ENCODE measurements at regions not wholly inside any gene's neighbourhood (a gene's known extent, or its start where the extent isn't known, plus 50 kb on each side); places are given as distances from the start of the nearest gene placed in this dataset.
"Not testable (repeated sequence)": the region's sequence is repeated elsewhere in the genome, so short reads cannot be mapped to it uniquely, and the experiment has no call there.

DNA sequence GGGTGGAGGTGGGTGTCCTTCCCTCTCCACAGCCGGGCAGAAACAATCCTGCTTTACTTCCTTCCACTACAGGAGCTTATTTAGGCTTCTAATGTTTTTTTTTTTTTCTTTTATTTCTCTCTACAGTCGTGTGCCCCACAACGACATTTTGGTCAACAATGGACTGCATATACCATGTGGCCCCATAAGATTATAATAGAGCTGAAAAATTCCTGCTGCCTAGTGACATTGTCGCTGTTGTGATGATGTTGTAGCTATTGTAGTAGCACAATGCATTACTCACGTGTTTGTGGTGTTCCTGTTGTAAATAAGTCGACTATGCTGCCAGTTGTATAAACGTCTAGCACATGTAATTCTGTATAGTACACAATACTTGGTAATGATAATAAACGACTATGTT lies 153.7 kb downstream of the IL20RB start:
- no peak for DNase-seq

DNA sequence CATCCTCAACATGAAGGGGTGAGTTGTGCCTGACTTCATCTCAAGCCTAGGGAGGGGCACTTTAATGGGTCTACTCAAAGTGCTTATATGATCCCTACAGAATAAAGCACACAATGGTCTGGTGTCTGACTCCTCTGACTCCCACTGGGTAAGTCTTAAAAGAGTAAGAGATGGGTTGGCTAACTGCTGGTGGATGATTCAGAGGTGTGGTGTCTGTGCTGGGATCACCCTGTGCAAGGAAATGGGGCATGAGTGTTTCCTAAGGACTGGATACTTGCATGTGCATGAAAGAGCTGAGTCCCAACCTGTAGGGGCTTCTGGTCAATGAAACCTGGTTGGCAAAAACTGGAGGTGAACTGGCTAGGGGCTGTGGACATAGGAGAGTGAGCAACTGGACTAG lies 158.8 kb downstream of the IL20RB start:
- no peak for DNase-seq

DNA sequence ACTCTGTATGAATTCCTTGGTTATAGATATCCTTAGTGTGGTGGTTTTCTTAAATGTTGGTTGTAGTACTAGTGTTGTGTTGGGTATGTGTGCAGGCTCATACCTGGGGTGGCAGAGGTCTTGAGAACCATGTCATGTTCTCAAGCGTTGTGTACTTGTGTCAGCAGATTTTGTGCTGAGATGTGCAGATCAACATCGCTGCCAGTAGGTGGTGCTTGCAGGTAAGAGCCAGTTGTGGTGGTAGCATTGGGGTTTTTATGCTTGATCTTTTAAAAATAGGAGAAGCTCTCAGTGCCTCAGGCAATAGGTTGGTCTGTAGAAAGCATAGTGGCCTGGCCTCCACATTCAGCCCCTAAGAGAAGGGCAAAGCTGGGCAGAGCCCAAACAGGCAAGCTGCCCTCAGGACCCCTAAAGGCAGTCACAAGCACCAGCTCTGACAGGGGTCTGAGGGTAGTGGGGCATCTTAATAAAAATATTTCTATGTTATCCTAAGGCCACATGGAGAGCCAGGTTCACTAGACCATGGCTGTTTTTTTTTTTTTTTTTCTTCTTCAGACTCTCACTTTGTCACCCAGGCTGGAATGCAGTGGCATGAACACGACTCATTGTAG lies 164.0 kb downstream of the IL20RB start:
- DNase-seq = peak in 3 of 56 donors; percentile 1 to 31 (median 2)

DNA sequence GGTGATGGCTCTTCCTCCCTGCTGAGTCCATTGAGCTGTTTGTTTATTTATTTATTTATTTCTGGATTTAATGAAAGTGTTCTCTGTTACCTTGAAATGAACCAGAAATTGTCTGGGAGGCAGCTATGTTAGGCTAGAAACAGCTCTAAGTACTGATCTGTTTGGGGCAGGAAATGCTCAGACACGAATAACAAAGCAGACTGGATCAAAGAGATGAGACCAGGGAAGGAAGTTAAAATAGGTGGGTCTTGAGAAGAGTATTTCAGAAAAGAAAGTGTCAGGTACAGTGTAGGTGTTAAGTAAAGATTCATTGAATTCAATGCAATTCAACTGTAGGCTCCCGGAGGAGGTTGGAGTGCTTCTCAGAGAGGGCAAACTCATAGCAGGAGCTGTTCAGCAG lies 173.3 kb downstream of the IL20RB start:
- no peak for DNase-seq

- no peak for DNase-seq
Observed at GRCh38 chr3:137134431-137134830, 176.6 kb downstream of the IL20RB start.

DNA sequence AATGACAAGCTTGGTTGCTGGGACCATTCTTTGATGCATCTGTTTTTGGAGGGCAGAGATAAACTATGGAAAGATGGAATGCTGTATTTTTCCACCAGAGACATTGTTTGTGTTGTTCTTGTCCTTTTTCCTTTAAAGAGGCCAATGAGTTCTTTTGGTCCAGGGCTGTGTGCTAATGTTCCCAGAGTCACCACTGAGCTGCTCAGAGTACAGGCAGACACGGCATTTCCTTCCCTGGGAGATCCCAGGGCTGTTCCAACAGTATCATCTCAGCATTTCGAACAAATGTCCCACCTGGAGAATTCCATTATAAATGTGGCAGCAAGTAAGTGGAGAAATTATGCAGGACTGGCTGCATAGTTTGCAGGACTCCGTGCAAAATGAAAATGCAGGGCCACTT lies 190.6 kb downstream of the IL20RB start:
- no peak for DNase-seq

DNA sequence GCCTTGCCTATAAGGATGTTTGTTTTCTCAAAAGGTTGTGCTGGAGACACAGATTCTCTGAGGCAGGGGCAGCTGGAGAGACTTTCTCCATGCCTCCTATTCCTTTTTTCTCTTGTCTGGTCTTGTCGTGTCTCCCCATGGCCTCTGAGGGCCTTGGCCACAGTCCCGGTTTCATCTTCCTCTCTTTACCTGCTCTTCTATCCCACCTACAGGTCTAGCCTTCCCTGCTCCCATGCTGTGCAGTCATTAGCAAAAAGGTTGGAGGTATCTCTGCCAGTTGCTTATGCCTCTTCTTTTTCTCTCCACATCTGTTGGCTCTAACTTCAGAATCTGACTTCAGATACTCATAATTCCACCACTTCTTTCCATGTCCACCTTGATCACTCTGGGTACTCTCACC lies 191.1 kb downstream of the IL20RB start:
- DNase-seq = no peak

- DNase-seq = no peak
Observed at GRCh38 chr3:137150825-137151224, 193.0 kb downstream of the IL20RB start.

- DNase-seq = not testable (repeated sequence)
Observed at GRCh38 chr3:137153046-137153445, 195.3 kb downstream of the IL20RB start.

DNA sequence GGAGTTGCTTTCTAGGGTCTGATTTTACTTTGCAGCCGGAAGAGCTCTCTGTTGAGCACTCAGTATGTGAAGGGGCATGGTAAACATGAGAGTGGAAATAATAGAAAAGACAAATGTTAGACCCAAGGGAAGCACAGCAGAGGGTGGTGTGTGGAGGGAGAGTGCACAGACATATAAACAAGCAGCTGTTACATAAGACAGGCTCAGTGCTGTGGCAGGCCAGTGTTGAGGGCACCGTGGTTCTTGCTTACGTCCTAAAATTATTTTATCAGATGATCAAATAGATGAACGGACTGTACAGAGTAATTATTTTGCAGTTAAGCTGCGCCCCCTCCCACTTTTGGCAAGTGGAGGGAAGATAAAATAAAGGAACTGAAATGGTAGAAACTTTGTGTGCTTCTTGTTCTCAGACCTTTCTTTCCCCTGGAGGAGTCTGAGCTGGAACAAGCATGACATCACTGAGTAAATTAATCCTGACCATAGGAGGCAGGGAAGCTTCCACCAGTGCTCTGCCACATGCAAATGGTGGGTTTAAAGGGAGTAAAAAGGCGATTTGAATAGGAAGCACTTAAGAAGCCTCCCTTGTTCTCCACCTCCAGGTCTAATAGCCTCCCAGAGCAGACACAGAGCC lies 205.6 kb downstream of the IL20RB start:
- peak in 1 of 56 donors; percentile 2 for DNase-seq

DNA sequence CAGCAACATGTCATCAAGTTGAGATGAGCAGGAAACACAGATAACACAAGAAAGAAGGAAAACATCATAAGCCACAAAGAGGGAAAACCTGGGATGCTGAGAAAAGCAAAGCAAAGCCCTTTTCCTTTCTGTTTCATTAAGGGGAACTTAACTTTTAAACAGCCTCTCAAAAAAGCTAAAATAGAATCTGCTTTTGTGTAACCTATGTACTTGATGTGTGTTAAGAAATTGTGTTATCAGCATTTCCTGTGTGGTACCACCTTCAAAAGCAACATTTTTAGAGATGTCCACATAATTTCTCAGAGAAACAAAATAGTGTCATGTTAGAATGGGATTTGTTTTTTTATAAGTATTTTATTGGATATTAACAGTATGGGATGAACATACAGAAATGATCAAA lies 206.2 kb downstream of the IL20RB start:
- no peak for DNase-seq

DNA sequence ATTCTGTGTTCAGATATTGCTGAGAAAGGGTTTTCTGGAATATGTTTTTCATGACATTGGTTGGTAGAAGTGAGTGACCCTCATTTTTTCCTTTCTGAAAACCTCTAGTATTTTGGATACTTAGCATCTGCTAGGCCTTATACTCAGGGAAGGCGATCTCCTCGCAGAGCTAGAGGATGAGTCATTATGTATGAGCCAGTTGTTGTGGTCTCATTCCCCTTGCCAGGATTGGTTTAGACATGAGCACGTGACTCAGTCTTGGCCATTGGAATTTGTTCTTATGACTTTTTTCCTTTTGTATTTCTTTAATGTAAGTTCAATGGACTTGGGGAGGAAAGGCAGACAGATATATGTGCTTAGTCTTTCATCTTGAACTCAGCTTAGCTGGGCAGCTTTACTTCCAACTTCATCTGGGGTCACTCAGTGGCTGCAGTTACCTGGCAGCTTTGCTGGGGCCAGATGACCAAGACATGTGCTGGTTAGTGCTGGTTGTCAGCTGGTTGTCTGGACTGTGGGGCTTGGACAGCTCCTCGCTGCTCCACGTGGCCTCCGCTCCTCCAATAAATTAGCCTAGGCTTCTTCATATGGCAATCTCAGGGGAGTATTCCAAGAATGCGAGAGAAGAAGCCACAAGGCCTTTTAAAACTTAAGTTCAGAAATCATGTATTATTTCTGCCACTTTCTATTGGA lies 207.5 kb downstream of the IL20RB start:
- DNase-seq = no peak

GRCh38 chr3:137171834-137172603 lies 214.2 kb downstream of the IL20RB start:
- no peak for DNase-seq

GRCh38 chr3:137172728-137173127 lies 214.9 kb downstream of the IL20RB start:
- no peak for DNase-seq

DNA sequence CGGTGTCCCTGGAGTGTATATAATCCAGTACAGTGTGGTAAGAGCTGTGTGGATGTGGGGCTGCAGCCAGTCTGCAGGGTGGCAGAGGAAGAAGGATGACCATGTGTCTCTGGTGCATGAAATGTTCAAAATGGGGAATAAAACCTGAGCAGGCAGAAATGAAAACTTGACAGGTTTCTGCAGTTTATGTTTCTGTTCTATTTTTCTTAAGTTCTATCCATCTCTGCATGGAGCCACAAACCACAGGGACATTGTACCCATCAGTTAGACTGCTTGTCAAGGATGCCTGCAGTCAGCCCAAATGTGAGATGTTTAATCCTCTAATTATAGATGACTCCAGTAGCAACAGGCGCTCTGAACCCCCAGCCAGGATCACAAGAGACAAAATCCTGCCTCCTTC lies 216.7 kb downstream of the IL20RB start:
- no peak for DNase-seq

DNA sequence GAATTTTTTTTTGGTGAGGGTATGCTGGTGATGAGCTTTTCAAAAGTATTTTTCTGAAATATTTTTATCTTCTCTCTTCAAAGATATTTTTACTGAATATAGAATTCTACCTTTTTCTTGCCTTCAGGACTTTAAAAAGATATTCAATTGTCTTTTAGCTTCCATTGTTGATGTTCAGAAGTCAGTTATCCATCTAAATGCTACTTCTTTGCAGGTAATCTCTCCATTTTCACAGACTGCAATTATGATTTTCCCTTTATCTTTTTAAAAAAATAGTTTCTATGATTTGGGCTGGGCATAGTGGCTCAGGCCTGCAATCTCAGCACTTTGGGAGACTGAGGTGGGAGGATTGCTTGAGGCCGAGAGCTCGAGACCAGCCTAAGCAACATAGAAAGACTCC lies 222.4 kb downstream of the IL20RB start:
- DNase-seq = no peak

DNA sequence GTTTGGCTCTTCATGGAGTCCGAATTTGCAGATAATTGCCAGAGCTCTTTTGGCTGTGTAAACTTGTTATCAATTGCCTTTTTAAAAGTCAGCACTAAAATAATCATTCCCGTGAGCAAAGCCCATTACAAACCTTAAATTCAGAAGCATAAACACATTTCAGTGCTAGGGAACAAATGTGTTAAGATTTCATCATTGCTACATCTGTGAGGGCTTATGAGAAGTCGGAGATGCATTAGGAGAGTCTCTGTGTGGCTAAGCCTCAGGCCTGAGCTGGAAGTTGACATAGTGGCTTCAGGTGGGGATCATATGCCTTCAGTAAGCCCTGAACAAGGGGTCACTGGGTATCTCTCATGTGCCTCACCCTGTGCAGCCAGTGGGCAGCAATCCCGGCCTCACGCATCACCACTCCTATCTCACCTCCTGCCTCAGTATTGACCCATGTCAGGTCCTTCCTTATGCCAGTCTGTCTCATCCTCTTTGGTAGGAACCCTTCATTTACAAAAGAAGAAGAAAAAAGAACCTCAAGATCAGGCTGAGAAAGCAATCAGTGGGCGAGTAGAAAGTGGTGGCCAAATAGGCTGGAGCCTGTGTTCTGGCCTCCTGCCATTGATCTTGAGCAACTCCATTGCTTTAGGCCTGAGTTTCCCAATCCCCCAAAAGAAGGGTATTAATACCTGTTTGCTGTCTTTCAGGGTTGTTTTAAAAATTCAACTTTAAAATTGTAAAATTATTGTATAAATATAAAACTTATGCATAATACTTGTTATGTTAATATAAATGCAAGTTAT lies 233.5 kb downstream of the IL20RB start:
- no peak for DNase-seq

- DNase-seq = no peak
Observed at GRCh38 chr3:137191951-137192350, 234.2 kb downstream of the IL20RB start.

DNA sequence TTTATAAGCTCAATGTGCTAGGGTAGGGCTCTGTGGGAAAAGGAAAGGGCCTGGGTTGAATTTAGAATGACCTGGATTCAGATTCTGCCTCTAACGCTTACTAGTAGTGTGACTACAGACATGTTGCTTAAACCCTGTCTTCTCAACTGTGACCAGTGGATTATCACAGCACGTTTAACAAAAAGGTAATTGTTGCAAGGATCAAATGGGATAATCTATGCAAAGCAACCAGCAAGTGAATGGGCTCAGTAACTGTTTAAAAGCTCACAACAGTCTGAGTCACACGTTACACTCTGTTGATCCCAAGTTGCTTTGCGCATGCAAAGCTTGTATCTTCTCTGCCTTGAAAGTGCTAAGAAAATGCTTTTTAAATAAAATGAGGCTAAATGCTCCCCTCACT lies 236.5 kb downstream of the IL20RB start:
- DNase-seq = no peak

DNA sequence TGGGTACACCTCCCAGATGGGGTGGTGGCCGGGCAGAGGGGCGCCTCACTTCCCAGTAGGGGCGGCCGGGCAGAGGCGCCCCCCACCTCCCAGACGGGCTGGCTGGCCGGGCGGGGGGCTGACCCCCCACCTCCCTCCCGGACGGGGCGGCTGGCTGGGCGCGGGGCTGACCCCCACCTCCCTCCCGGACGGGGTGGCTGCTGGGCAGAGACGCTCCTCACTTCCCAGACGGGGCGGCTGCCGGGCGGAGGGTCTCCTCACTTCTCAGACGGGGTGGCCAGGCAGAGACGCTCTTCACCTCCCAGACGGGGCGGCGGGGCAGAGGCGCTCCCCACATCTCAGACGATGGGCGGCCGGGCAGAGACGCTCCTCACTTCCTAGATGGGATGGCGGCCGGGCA lies 240.6 kb downstream of the IL20RB start:
- not testable (repeated sequence) for DNase-seq

GRCh38 chr3:137199678-137200077 lies 241.9 kb downstream of the IL20RB start:
- no peak for DNase-seq

All from nucleus accumbens (tissue), 56 donors.